K562 (cell line): ENCODE measurements at regions not wholly inside any gene's neighbourhood (a gene's known extent, or its start where the extent isn't known, plus 50 kb on each side); places are given as distances from the start of the nearest gene placed in this dataset.

Experiments used
- ATAC-seq: fragments of 200-7000 bp; cut with Tn5 transposase; 3 replicates; pipeline ENCODE4 v1.9.1; 2020; ENCODE audit warnings: moderate library complexity
- BruUV-seq: library from RNA; stranded (reverse); fragments of 400-500 nt; replicated peaks from 2 replicates; lab custom pipeline; 2021; lab: Mats Ljungman, UMichigan
- CTCF ChIA-PET: fragments of 300-600 bp; formaldehyde crosslinking; extraction: SDS; loops from one replicate; lab custom pipeline; 2021; ENCODE audit warnings: low intra/inter-chr PET ratio; lab: Yijun Ruan, JAX
- POLR2A ChIA-PET: fragments of 300-600, 350-650 bp; sonication (Branson Sonifier 250); formaldehyde crosslinking; extraction: SDS; loops from one replicate; lab custom pipeline; 2021; ENCODE audit warnings: antibody characterized with exemption, inconsistent platforms; lab: Yijun Ruan, JAX
- DNase-seq, 4 experiments: peaks; one replicate each; pipeline versions ENCODE4 v3.0.0 to v3.0.0-alpha.2; 2011 to 2018; ENCODE audit warnings: low spot score in 3 of 4, mixed read lengths in 3 of 4; ENCODE audit errors: extremely low read depth in 1 of 4
- FAIRE-seq: peaks from 2 replicates; lab custom pipeline; 2011; peaks lifted over from hg19 to GRCh38; lab: Jason Lieb, UNC
- H2AFZ ChIP-seq: 2 replicates; pipeline ENCODE4 v1.6.0; 2011; ENCODE audit warnings: low read depth, low read length, control low read depth, inconsistent platforms
- H3K27ac ChIP-seq: fragments of 200-600 bp; 3 replicates; pipeline ENCODE4 v1.8.0; 2011; ENCODE audit warnings: low read depth, mild to moderate bottlenecking, control low read depth, inconsistent platforms, low read length, moderate library complexity, mixed read lengths; ENCODE audit errors: extremely low read depth
- H3K27me3 ChIP-seq, 2 experiments: fragments of 300-600 bp in 1 of 2; 2 replicates in 1 of 2; 3 replicates in 1 of 2; pipeline versions ENCODE4 v1.6.0 to v1.8.0; 2011; ENCODE audit warnings: inconsistent platforms in 2 of 2, low read length in 2 of 2, mild to moderate bottlenecking in 1 of 2, mixed read lengths in 1 of 2, moderate library complexity in 1 of 2; ENCODE audit not compliant: control insufficient read depth in 2 of 2, insufficient read depth in 2 of 2
- H3K36me3 ChIP-seq: fragments of 300-600 bp; 3 replicates; pipeline ENCODE4 v1.8.0; 2011; ENCODE audit warnings: mild to moderate bottlenecking, low read length, inconsistent platforms; ENCODE audit not compliant: control insufficient read depth, insufficient read depth
- H3K4me1 ChIP-seq, 2 experiments: fragments of 200-600 bp in 1 of 2; replicated peaks in 1 of 2; 2 replicates in 1 of 2; 3 replicates in 1 of 2; pipeline versions ENCODE4 v1.5.1 to v1.8.0; 2011; ENCODE audit warnings: inconsistent platforms in 2 of 2, low read length in 2 of 2, mild to moderate bottlenecking in 1 of 2, mixed read lengths in 1 of 2, moderate library complexity in 1 of 2; ENCODE audit not compliant: control insufficient read depth in 2 of 2, insufficient read depth in 2 of 2
- H3K4me2 ChIP-seq: 2 replicates; pipeline ENCODE4 v1.6.1; 2011; ENCODE audit warnings: low read length, control low read depth, inconsistent platforms, mixed read lengths; ENCODE audit not compliant: insufficient read depth
- H3K4me3 ChIP-seq: fragments of 200-600 bp; sonication (generic), shearing (Covaris generic); 2 replicates; pipeline ENCODE4 v1.5.1; 2016; ENCODE audit warnings: control low read depth, inconsistent platforms
- H3K79me2 ChIP-seq: fragments of 200-600 bp; 3 replicates; pipeline ENCODE4 v1.8.0; 2011; ENCODE audit warnings: low read length, inconsistent platforms; ENCODE audit not compliant: control insufficient read depth, insufficient read depth
- H3K9ac ChIP-seq, 2 experiments: 2 replicates each; pipeline versions ENCODE4 v1.6.0 to v1.6.1; 2011; ENCODE audit warnings: low read depth in 2 of 2, low read length in 2 of 2, control low read depth in 1 of 2, inconsistent platforms in 1 of 2, mild to moderate bottlenecking in 1 of 2, mixed read lengths in 1 of 2; ENCODE audit not compliant: insufficient read depth in 1 of 2
- H3K9me1 ChIP-seq: one replicate; pipeline ENCODE4 v1.6.0; 2011; ENCODE audit warnings: inconsistent platforms, mild to moderate bottlenecking, low read length, moderate library complexity; ENCODE audit not compliant: control insufficient read depth, insufficient read depth
- H3K9me3 ChIP-seq: replicated peaks from 2 replicates; pipeline ENCODE4 v1.5.1; 2011; ENCODE audit warnings: low read depth, low read length, inconsistent platforms; ENCODE audit not compliant: control insufficient read depth, insufficient read depth
- H4K20me1 ChIP-seq: replicated peaks from 2 replicates; pipeline ENCODE4 v1.6.1; 2011; ENCODE audit warnings: low read length, inconsistent platforms, mixed read lengths; ENCODE audit not compliant: control insufficient read depth, insufficient read depth
- DDX20 ChIP-seq: fragments of 450-650 bp; IDR thresholded peaks from 2 replicates; pipeline ENCODE4 v1.6.1; 2016; ENCODE audit warnings: missing genetic modification characterization, low read depth, mild to moderate bottlenecking, missing compliant biosample characterization, moderate library complexity
- SNRNP70 ChIP-seq: fragments of 200-400 bp; formaldehyde crosslinking; optimal IDR thresholded peaks from 2 replicates; pipeline ENCODE3; 2017; ENCODE audit warnings: low read depth, low read length
- ZBTB11 ChIP-seq, 3 experiments: fragments of 200-800 bp in 1 of 3; fragments of 250-450 bp in 1 of 3; fragments of 450-650 bp in 1 of 3; sonication (Bioruptor Pico) in 1 of 3; sonication (Bioruptor generic) in 1 of 3; formaldehyde crosslinking in 1 of 3; IDR thresholded peaks; 2 replicates each; pipeline versions ENCODE4 v1.6.1 to v1.8.0; 2016 to 2022; ENCODE audit warnings: mild to moderate bottlenecking in 2 of 3, missing genetic modification characterization in 2 of 3, missing compliant biosample characterization in 1 of 3, moderate library complexity in 1 of 3
- WGBS: fragments of 100-300 bp; shearing (Covaris generic); methylation state at CpG from one replicate; pipeline ENCODE4 v1.1.6; 2016; ENCODE audit warnings: low coverage, mixed read lengths; ENCODE audit not compliant: insufficient coverage; ENCODE audit errors: missing lambda C conversion rate; 5-methylcytosine and 5-hydroxymethylcytosine counted together
- in situ Hi-C: fragments of 300-500 bp; cut with MboI; formaldehyde crosslinking; loops from 4 replicates; pipeline ENCODE4 v1.15.0; 2018; ENCODE audit warnings: inconsistent platforms, mixed read lengths
- intact Hi-C: fragments of 100-400 bp; cut with micrococcal nuclease; formaldehyde crosslinking; loops from 2 replicates; pipeline ENCODE4 v1.14.2; 2022

GRCh38 chr20:57064836-57065235 is 201.6 kb downstream of the BMP7 start:
- Histone ChIP-seq H3K9me3 (no peaks in the 10 kb centered on the region), H2AFZ (no peak overlapping the region), H3K27ac (no peak overlapping the region), H4K20me1 (no peaks in the 10 kb centered on the region), H3K9me1 (no peaks in the 10 kb centered on the region), H3K27me3 (peaks cover 17 to 40% of the 10 kb centered on the region in 2 experiments; a peak in 4 of 5 replicates), H3K4me3 (no peak overlapping the region), H3K9ac (no peak overlapping the region), H3K36me3 (no peaks in the 10 kb centered on the region), H3K79me2 (no peaks in the 10 kb centered on the region), H3K4me2 (no peak overlapping the region), H3K4me1 (no peaks in the 10 kb centered on the region)
- no peak for TF ChIP-seq DDX20 (tag)
- TF ChIP-seq ZBTB11 (CRISPR knock-in tag; IDR thresholded peaks at IDR 0.05): 0 out of 6 replicates have a peak, but pooled peaks of 1 of the 3 experiments have one; percentile 22
- TF ChIP-seq SNRNP70: no peak
- DNase-seq: no peak
- no peak for ATAC-seq
- in situ Hi-C loops: no loop called here
- FAIRE-seq: no peak
- intact Hi-C loops: no loop called here
- ChIA-PET POLR2A (no interaction called here), CTCF (no interaction called here)
- no TSS peak for BruUV-seq
- WGBS: 0% methylated on average over 5 of the region's 5 CpGs
